H1 (cell line): ENCODE measurements at regions not wholly inside any gene's neighbourhood (a gene's known extent, or its start where the extent isn't known, plus 50 kb on each side); places are given as distances from the start of the nearest gene placed in this dataset.

Source experiments
- CTCF ChIP-seq, 3 experiments: IDR thresholded peaks; 1 replicate in 2 of 3; 2 replicates in 1 of 3; pipeline versions ENCODE4 v1.5.1 to v1.6.1; 2011; ENCODE audit warnings: low read length in 3 of 3, mild to moderate bottlenecking in 3 of 3, inconsistent platforms in 2 of 3, low read depth in 1 of 3, moderate library complexity in 1 of 3; ENCODE audit not compliant: insufficient read depth in 1 of 3; ENCODE audit errors: control extremely low read depth in 1 of 3
- EZH2 ChIP-seq: fragments of 200-600 bp; sonication (generic); IDR thresholded peaks from 2 replicates; pipeline ENCODE4 v1.7.1; 2012; ENCODE audit warnings: low read depth, mild to moderate bottlenecking, moderate library complexity, low read length, inconsistent platforms; ENCODE audit not compliant: severe bottlenecking
- HDAC6 ChIP-seq: IDR thresholded peaks from one replicate; pipeline ENCODE4 v1.7.1; 2012; ENCODE audit warnings: low read depth, mild to moderate bottlenecking, inconsistent platforms, low read length, moderate library complexity
- POLR2A ChIP-seq, 2 experiments: IDR thresholded peaks; 1 replicate in 1 of 2; 2 replicates in 1 of 2; pipeline ENCODE4 v1.6.1; 2011; ENCODE audit warnings: low read depth in 2 of 2, low read length in 2 of 2, mild to moderate bottlenecking in 2 of 2; ENCODE audit errors: control extremely low read depth in 1 of 2
- RAD21 ChIP-seq, 2 experiments: IDR thresholded peaks in 1 of 2; conservative IDR thresholded peaks in 1 of 2; 2 replicates each; pipeline ENCODE4 v1.6.1; 2011; ENCODE audit warnings: low read depth in 2 of 2, low read length in 2 of 2, improper control_type of control experiment in 1 of 2, inconsistent platforms in 1 of 2, mild to moderate bottlenecking in 1 of 2, moderate library complexity in 1 of 2
- TAF7 ChIP-seq: optimal IDR thresholded peaks from 2 replicates; pipeline ENCODE3; 2011; ENCODE audit warnings: low read depth, mild to moderate bottlenecking, inconsistent platforms, low read length, moderate library complexity, borderline replicate concordance

GRCh38 chr15:69627548-69628158 lies 175.0 kb downstream of the RPLP1 start:
- no peak for TF ChIP-seq HDAC6
- TF ChIP-seq TAF7: no peak
- no peak for TF ChIP-seq EZH2
- TF ChIP-seq RAD21 (IDR thresholded peaks at IDR 0.05 in 1 of 2, conservative IDR thresholded peaks at IDR 0.05 in 1 of 2; ENCODE audit: low read depth in 2 of 2, low read length in 2 of 2): no peak
- no peak for TF ChIP-seq CTCF (IDR thresholded peaks at IDR 0.05; ENCODE audit: control extremely low read depth in 1 of 3, insufficient read depth in 1 of 3, low read depth in 1 of 3, low read length in 3 of 3)
- TF ChIP-seq POLR2A (IDR thresholded peaks at IDR 0.05; ENCODE audit: control extremely low read depth in 1 of 2, low read depth in 2 of 2, low read length in 2 of 2): no peak
